GM21619 (cell line): ENCODE measurements at regions not wholly inside any gene's neighbourhood (a gene's known extent, or its start where the extent isn't known, plus 50 kb on each side); places are given as distances from the start of the nearest gene placed in this dataset.

Experiments used
- ATAC-seq: cut with Tn5 transposase; IDR thresholded peaks from one replicate; pipeline ENCODE4 v1.9.1; 2021; ENCODE audit not compliant: unreplicated experiment

DNA sequence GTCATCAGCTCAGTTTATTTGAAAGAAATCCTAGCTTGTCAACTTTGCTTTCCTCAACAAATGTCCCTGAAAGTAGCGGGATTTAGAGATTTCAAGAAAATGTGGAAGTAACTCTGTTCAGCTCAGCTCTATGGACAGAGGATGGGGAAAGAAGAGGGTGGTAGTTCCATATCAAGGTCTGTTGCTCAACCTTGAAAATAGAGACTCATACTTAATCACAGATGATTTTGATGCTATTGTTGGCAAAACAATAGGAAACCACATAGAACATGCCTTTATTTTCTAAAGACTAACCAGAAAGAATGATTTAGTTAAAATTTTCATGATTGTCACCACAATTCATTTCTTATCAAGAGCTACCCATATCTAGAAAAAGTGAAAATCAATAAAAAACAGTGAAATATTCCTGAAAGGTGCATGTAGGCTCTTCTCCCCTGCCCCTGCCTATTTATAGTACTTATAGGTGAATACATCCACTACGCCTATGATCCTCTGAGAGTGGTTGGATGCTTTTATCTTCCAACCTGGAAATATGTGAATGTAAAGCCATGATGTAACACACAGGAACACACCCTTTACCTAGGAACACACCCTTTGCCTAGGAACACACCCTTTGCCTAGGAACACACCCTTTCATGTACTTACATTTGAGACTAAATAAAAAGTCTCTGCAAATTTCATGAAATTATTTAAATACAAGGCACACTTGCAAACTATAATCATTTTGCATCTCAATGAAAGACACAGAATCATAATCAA lies 65.8 kb downstream of the ETAA1 start:
- ATAC-seq = no peak

DNA sequence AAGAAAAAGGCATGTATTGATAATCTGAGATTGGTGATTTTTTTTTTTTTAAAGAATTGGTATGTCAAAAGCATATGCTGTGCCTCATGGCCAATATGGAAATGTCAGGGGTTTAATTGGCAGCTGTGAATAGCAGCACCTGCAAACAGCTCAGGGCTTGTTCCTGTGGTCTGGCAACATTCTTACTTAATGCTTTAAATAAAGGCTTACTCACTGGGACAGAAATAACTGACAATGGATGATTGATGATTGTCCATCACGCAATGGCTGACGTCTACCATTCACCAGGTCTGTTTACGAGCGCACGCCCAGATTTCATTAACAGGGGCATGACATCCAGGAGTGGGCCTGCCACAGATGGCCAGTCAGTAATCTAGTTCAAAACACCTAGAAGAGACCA lies 66.7 kb downstream of the ETAA1 start:
- no peak for ATAC-seq

DNA sequence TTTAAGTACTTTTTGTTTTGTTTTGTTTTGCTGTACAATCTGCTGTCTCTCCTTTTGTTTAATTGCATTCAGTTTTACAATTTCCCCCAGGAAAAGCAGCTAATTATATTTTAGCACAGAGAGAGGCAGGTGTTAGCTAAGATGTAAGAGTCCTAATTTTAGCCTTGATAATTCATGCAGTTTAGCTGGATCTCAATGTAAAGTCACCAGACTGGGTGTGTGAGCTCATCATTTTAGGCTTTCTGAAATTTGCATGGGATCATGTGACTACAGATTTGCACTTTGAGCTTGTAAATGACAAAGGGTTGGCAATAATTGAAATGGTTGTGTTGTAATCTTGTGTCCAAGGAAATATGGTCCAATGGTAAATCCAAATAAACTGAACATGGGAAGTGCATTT lies 68.5 kb downstream of the ETAA1 start:
- ATAC-seq = no peak

DNA sequence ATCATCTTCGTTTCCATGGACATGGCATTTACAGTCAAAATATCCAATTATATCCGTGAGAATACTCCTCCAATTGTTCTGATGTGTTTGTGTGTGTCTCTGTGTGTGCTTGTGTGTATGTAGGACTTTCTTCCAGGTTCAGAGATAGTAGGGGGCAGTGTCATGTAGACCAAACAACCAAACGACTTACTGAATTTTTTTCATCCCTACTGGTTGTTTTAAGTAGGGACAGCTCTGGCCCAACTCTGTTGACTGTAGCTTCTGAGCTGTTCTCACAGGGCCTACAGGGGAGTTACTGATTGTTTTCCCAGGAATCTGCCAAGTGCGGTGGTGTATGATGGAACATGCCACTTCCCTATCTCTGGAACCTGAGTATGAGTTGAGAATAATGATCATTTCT lies 69.6 kb downstream of the ETAA1 start:
- no peak for ATAC-seq

DNA sequence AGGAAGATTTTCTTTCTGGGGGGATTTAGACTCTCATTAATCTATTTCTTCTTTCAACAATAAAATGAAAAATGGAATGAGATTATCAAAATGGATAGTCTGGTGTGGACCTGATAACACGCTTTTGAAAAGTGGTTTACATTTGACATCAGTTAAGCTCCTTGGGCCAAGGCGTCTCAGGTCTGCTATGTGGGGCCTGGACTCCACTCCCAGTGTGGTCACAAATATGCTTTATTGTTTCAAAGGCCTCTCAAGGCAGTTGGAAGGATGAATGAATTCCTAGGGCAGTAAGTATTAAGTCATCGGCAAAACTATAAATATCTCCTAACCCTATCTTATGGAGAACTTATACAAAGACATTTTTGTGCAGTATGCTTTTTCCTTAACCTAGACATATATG lies 74.5 kb downstream of the ETAA1 start:
- no peak for ATAC-seq

DNA sequence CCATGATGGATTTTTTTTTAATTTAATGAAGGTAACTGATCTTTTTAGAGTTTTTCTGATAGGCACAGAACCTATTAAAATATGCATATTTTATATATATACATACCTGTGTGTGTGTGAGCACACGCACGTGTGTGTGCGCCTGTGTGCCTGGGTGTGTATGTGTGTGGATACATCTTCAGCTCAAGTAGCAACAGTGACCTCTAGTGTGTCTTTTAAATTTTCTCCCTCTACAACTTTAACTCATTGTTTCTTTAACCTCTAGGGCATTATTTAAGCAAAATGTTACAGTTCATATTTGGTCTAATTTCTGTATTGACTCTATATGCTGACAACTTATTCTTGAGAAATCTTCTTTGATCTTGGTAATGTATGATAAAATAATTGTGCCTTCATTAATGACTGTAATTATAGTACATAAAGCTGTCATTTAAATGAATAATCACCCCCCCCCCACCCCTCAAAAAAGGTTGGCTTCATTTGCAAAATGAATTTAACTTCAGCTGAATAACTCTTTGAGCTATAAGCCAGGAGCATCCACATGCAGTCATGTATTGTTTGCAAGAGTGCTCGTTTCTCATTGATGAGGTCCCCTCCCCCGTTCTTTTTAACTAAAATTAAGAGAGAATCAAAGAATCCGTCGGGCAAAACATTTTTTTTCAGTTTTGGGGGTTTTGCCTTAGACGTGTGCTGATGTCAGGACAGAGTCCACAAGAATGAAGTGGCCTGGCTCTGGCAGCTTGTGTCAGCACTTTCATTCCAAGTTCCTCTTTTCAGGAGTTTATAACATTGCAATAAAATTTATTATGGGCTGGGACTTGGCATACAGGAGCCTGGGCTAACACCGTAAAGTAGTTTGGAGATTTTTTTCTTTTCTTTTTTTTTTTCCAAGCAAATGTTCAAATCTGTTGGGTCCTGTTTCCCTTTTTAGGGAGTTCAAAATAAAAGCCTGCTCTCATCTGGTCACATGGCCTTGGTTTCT lies 80.0 kb downstream of the ETAA1 start:
- ATAC-seq = no peak

DNA sequence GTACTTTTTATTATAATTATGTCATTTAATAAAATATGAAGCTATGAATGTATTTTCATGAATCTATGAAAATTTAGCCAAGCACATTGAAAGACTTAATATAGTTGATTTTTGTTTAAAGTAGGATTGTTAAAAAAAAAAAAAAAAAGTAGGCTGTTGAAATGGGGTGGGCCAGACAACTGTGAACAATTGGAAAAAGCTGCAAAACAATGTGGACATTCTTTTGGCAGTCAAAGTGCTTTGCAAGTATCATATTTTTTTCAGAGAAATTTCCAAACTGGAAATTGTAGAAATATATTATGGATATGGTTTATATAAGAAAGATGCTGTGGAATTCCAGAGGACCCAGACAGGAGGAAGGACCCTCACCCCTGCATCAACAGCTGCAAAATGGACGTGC lies 82.1 kb downstream of the ETAA1 start:
- no peak for ATAC-seq

DNA sequence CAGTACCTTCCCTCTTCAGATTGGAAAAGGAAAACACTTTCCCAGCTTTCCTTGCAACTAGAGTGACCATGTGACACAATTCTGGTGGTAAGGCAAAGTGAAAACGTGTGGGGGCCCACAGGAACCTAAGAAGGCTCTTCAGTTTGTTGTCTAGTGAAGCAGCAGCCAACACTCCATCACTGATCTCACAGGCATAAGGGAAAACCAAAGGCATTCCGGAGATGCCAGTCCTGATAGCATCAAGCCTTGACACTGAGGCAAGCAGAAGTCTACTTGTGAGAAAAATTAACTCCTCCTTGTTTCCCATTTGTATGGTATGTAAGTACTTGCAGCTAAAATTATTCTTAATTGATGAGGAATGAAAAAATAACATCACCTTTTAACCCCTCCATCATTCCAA lies 88.3 kb downstream of the ETAA1 start:
- no peak for ATAC-seq

DNA sequence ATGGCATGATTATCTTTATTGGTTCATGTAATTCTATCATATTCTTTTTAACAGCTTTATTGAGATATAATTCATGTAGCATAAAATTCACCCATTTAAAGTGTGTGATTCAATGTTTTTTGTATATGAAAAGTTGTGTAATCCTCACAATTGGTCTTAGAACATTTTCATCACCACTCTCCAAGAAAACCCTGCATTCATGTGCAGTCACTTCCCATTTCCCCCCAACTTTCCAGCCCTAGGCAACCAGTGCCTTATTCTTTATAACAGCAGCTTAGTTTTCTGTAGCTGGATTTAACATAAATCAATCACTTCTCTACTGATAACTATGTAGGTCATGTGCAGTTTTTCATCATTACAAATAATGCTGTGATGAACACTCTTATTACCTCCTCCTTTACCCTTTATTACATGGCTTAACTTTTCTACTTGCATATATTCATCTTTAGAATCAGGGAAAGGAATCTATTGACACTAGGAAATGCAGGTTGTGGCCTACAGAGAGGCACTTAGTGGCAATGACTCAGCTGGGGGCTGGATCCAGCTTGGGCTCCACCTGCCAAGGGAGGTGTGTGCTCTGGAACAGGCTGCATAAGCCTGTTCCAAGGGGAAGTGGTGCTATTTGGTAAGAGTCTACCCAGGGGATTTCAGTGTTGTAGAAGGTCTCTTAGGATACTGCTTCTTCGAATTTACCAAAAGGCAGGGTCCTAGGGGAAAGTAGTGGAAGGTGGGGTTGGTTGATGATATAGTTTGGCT lies 89.1 kb downstream of the ETAA1 start:
- no peak for ATAC-seq

DNA sequence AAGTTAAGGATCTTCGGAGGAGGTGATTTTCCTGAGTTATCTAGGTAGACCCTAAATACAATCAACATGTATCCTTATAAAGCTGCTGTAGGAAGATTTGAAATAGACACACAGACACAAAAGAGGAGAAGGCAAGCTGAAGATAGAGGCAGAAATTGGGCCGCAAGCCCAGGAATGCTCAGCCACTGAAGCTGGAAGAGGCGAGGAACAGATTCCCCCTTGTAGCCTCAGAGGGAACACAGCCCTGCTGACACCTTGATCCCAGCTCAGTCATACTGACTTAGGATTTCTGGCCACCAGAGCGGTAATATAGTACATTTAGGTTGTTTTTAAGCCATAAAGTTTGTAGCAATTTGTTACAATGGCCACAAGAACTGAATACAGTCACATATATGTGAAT lies 90.9 kb downstream of the ETAA1 start:
- no peak for ATAC-seq

DNA sequence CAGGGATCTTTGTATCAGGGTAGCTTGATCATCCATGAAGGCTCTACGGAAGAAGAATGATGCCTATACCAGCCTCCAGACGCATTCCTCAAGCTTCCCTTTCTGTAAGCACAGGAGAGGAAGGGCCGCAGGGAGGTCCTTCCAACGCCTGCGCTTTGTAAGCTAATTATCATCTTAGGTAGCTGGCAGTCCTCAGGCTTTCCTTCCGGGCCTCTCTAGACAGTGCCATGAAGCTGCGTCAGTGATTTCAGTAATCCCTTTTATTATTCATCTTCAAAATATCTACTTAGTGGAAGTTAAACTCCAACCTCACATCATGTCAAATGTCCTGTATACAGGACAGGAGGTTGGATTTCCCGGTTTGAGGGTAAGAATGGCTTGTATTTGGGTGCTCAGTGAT lies 92.3 kb downstream of the ETAA1 start:
- ATAC-seq = no peak

DNA sequence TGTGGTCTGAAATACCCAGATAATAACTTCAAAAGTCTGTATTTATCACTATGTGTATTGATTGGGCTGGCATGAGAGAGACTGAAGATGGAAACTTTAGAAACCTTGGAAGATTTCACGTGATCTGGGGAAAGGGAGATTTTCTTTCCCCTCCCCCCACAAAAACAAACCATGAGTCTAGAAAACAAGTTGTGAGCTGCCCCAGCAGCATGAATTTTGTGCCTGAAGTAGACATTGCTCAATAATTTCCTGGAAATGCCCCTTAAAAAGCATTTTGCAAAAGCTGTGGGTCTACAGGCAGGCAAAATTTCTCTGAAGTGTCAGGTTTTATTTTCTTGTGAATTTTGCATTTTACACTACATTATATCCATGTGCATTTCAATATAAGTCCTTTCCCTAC lies 101.8 kb downstream of the ETAA1 start:
- no peak for ATAC-seq

DNA sequence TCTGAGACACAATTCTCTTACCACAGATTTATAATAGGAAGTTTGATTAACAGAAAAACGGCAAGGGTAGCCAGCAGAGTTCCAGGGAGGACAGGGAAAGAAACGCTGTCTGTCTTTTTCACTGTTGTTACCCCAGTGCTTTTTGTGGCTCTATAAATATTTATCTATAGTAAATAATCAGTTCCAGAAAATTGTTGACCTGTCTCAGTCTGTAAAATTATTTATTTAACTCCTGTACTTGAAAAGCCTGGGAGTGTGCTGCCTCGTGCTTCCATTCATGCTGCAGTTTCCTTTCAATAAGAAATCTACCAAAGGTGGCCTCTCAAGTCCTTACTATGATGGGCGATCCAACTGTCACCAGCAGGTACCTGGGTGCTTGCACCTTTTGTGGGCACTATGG lies 102.9 kb downstream of the ETAA1 start:
- ATAC-seq = no peak

DNA sequence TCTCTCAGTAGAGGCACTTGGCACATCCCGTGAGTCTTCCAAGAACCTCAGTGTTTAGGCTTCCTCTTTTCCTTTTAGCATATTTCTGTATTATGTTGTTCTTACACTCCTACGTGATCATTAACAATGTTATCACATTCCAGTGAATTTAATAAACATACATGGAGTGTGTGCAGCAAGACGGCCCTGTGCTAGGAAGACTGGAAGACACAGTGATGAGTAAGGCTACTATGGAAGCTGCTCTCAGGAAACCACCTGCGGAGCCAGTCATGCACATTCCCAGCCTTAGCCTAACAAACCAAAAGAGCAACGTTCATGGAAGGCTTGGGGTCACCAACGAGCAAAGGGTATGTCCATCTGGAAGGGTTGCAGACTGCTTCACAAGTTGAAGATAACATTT lies 103.4 kb downstream of the ETAA1 start:
- ATAC-seq = no peak

DNA sequence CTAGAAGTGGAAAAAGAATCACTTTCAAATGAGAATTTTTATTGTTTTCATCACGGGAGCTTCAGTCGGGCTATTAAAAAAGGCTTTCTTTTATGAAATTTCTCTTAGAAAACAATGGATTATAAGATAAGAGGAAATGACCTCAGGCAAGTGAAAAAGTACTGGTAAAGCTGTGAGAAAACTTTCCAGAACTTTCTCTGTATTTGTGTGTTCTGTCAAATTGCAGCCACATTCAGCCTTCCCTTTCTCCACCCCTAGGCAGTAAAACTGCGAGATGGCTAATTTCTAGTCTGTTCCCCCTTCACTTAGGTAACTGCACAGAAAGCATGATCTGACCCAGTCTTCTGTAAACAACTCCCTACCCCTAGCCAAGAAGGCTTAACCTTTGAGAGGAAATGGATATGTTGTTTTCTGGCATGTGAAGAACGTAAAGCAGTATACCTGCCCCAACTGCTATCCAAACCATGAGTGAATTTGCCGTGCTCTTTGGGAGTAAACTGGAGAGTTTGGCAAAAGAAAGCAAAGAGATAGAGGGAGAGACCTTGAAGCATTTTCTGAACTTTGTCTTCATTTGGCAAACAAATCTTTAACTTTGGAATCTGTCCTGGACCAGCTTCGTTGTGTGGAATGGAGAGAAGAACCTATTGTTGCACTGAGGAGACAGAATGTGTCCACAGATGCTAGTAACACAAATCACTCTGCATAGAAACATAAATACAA lies 105.4 kb downstream of the ETAA1 start:
- ATAC-seq = no peak

DNA sequence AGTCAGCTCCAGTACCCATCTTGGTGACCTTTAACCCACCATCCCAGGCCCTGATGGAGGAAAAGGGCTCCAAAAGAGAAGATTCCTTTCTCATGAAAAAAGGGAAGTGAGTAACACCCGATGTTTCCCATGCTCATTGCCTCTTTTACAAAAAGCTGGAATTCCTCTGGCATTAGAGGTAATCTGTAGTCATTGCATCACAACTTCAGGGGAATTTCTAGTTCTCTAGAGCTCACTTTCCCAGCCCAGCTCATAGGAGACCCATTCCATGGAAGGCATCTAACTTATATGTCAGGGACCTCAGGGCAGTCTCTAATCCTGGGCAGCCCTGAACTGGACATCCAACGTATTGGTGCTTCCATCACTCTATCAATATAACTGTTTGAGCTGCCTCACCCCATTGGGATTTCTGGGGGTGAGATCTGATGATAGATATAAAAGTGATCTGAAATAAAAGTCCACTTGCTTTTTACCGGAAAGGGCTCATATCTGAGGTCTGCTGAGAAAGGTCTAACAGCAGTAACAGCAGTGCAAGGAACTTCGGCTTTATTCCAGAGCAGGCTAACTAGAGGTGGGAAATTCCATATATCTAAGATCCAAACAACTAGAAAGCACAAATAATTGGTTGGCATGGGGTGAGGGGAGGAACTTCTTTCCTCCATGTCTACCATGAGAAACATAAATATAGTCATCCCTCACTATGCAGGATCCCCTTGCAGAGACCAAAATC lies 106.1 kb downstream of the ETAA1 start:
- ATAC-seq = no peak

DNA sequence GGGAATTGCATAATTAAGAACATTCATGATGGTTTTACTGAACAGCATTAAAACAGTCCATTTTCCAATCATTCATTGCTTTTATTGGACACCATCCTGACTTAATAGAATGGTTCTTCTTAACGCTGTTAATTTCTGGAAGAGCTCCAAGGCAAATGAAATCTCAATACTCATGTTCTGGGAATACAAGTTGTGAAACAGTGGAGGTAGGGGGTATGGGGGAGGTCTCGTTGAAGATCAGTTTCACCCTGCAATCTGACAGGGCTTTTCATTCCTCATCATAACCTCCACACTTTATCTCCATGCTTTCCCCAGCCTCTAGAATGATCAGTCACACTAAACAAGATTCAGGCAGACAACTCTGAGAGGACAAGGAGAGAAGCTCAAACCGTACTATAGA lies 113.6 kb downstream of the ETAA1 start:
- ATAC-seq = no peak

DNA sequence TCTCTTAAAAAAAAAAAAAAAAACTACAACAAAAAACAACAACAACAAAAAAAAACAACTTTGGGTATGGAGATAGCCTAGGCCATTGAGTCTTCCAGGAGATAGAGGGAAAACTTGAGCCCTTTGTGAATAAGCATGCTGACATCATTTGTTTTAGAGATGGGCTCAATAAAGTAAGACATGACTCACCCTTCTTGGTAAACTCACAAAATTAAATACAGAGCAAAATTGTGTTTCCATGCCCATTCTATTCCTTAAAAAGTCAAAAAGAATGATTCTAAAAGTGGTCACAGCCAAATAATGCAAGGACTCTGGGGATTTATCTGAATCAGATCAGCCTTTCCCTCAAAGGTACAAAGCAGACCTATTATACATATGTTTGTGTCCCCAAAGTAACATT lies 117.4 kb downstream of the ETAA1 start:
- ATAC-seq = no peak

DNA sequence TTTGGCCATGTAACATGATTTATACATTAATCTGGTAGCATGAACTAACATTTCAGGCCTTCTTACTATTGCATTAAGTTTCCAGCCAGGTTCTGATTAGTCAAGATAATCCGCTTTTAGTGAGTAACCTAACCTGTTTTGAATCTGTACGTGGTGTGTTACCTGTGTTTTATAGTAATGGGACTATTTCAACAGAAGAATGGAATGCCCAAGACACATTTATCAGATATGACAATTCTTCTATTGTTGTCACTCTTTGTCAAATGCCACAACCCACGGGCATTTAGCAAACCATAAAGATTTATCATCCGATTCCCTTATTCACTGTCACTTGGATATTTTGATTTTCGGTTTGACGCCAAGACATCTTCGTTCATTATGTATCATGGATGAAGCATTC lies 117.9 kb downstream of the ETAA1 start:
- no peak for ATAC-seq

DNA sequence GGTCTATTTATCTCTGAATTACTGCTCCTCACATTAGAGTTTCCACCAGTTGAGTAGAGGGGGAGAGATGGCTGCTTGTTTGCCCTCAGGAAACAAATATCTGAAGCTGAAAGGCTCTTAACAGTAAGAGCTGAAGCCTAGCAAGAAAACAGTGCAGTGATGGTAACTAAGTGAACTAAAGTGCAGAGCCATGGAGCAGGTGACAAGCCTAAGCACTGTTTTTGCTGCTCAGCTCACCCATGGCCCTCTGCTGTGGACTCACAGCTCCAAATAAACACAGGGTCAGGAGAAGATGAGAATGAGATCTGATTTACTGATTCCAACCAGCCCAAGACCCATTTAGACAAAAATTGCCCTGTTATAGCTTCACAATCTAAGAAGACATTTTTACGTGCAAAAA lies 118.4 kb downstream of the ETAA1 start:
- ATAC-seq = no peak
